Neuronal stem cell (in vitro differentiated cells): ENCODE measurements at regions not wholly inside any gene's neighbourhood (a gene's known extent, or its start where the extent isn't known, plus 50 kb on each side); places are given as distances from the start of the nearest gene placed in this dataset.

Source experiments
- DNase-seq: peaks from one replicate; pipeline ENCODE4 v3.0.0-alpha.2; 2013; ENCODE audit warnings: low spot score
- H2AFZ ChIP-seq: one replicate; pipeline ENCODE4 v1.6.1; 2013; ENCODE audit warnings: mild to moderate bottlenecking, low read length, inconsistent platforms
- H2AK5ac ChIP-seq: 2 replicates; pipeline ENCODE4 v1.6.1; 2013; ENCODE audit warnings: low read depth, mild to moderate bottlenecking, inconsistent platforms, low read length, moderate library complexity, mixed read lengths
- H2BK120ac ChIP-seq: 2 replicates; pipeline ENCODE4 v1.6.1; 2013; ENCODE audit warnings: low read depth, mild to moderate bottlenecking, inconsistent platforms, low read length, moderate library complexity, mixed read lengths
- H2BK12ac ChIP-seq: one replicate; pipeline ENCODE4 v1.6.1; 2013; ENCODE audit warnings: low read length, inconsistent platforms
- H2BK15ac ChIP-seq: 2 replicates; pipeline ENCODE4 v1.6.1; 2013; ENCODE audit warnings: mild to moderate bottlenecking, low read length, inconsistent platforms, mixed read lengths
- H2BK5ac ChIP-seq: one replicate; pipeline ENCODE4 v1.6.1; 2013; ENCODE audit warnings: inconsistent platforms, mild to moderate bottlenecking, low read length, moderate library complexity
- H3K14ac ChIP-seq: one replicate; pipeline ENCODE4 v1.6.1; 2013; ENCODE audit warnings: low read length, inconsistent platforms
- H3K18ac ChIP-seq: 2 replicates; pipeline ENCODE4 v1.6.1; 2013; ENCODE audit warnings: low read length, inconsistent platforms
- H3K23ac ChIP-seq: 2 replicates; pipeline ENCODE4 v1.6.1; 2013; ENCODE audit warnings: low read depth, mild to moderate bottlenecking, mixed read lengths, low read length, inconsistent platforms; ENCODE audit not compliant: poor library complexity
- H3K27ac ChIP-seq: replicated peaks from 3 replicates; pipeline ENCODE4 v1.5.1; 2013; ENCODE audit warnings: low read length, inconsistent platforms
- H3K27me3 ChIP-seq, 3 experiments: 2 replicates each; pipeline ENCODE4 v1.6.1; 2013; ENCODE audit warnings: low read length in 3 of 3, mild to moderate bottlenecking in 2 of 3, inconsistent platforms in 1 of 3, low read depth in 1 of 3, mixed read lengths in 1 of 3, moderate library complexity in 1 of 3; ENCODE audit not compliant: control insufficient read depth in 3 of 3, insufficient read depth in 3 of 3
- H3K36me3 ChIP-seq, 2 donors: replicated peaks in 1 of 2; 2 replicates each; pipeline ENCODE4 v1.6.1; 2013; ENCODE audit warnings: low read length in 2 of 2; ENCODE audit not compliant: control insufficient read depth in 2 of 2, insufficient read depth in 2 of 2
- H3K4ac ChIP-seq: 2 replicates; pipeline ENCODE4 v1.6.1; 2013; ENCODE audit warnings: inconsistent platforms, mild to moderate bottlenecking, low read length, moderate library complexity
- H3K4me1 ChIP-seq, 2 donors: 1 replicate in 1 of 2; 2 replicates in 1 of 2; pipeline ENCODE4 v1.6.1; 2013; ENCODE audit warnings: low read length in 2 of 2, low read depth in 1 of 2; ENCODE audit not compliant: control insufficient read depth in 2 of 2, insufficient read depth in 1 of 2
- H3K4me2 ChIP-seq: one replicate; pipeline ENCODE4 v1.6.1; 2013; ENCODE audit warnings: mild to moderate bottlenecking, low read length, inconsistent platforms; ENCODE audit not compliant: insufficient read depth, poor library complexity, severe bottlenecking
- H3K4me3 ChIP-seq, 2 donors: 2 replicates each; pipeline ENCODE4 v1.5.1; 2013; ENCODE audit warnings: low read length in 2 of 2, mild to moderate bottlenecking in 2 of 2, inconsistent platforms in 1 of 2, moderate library complexity in 1 of 2
- H3K79me1 ChIP-seq: one replicate; pipeline ENCODE4 v1.6.1; 2013; ENCODE audit warnings: low read depth, mild to moderate bottlenecking, inconsistent platforms, low read length, moderate library complexity
- H3K9ac ChIP-seq: one replicate; pipeline ENCODE4 v1.6.1; 2013; ENCODE audit warnings: mild to moderate bottlenecking, low read depth, low read length, inconsistent platforms; ENCODE audit not compliant: poor library complexity
- H3K9me3 ChIP-seq, 2 donors: replicated peaks in 1 of 2; 2 replicates each; pipeline versions ENCODE3 to v1.6.1; 2013; ENCODE audit warnings: low read length in 2 of 2, mild to moderate bottlenecking in 2 of 2, inconsistent platforms in 1 of 2, low read depth in 1 of 2, mixed read lengths in 1 of 2, moderate library complexity in 1 of 2; ENCODE audit not compliant: control insufficient read depth in 2 of 2, insufficient read depth in 1 of 2
- H4K8ac ChIP-seq: one replicate; pipeline ENCODE4 v1.6.1; 2013; ENCODE audit warnings: low read depth, mild to moderate bottlenecking, inconsistent platforms, low read length, moderate library complexity
- H4K91ac ChIP-seq: one replicate; pipeline ENCODE4 v1.6.1; 2013; ENCODE audit warnings: low read length, low read depth, mild to moderate bottlenecking, inconsistent platforms; ENCODE audit not compliant: poor library complexity
- WGBS, 2 donors: extraction: QIAGEN DNeasy Blood & Tissue Kit; methylation state at CpG; one replicate each; pipeline ENCODE4 v1.1.7; 2013; ENCODE audit warnings: missing lambda C conversion rate in 2 of 2, mixed read lengths in 1 of 2; ENCODE audit not compliant: insufficient read length in 2 of 2, insufficient replicate concordance in 1 of 2; ENCODE audit errors: extremely low coverage in 2 of 2; 5-methylcytosine and 5-hydroxymethylcytosine counted together

DNA sequence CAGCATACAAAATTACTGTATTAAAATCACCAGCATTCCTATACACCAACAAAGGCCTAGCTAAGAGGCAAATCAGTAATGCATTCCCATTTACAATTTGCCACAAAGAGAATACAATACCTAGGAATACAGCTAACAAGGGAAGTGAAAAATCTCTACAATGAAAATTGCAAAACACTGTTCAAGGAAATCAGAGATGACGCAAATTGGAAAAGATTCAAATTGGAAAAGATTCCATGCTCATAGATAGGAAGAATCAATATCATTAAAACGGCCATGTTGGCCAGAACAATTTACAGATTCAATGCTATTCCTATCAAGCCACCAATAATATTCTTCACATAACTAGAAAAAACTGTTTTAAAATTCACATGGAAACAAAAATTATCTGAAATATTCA, 123.0 kb upstream of the ANO5 start:
- H3K4me2 ChIP-seq, result no peak overlapping the region
- no peaks in the 10 kb centered on the region for H3K4me1 ChIP-seq
- H3K18ac ChIP-seq, result no peak overlapping the region
- H2AK5ac ChIP-seq, result no peak overlapping the region
- peaks cover 0 to 2% of the 10 kb centered on the region in 2 donors for H3K36me3 ChIP-seq
- no peak overlapping the region for H4K91ac ChIP-seq
- no peaks in the 10 kb centered on the region for H3K27me3 ChIP-seq
- H2BK12ac ChIP-seq, result no peak overlapping the region
- H2AFZ ChIP-seq, result no peak overlapping the region
- no peak overlapping the region for H3K23ac ChIP-seq
- H3K14ac ChIP-seq, result no peak overlapping the region
- H2BK5ac ChIP-seq, result no peak overlapping the region
- H3K4me3 ChIP-seq, result no peak overlapping the region
- peaks cover 0 to 2% of the 10 kb centered on the region in 2 donors for H3K9me3 ChIP-seq
- H3K9ac ChIP-seq, result no peak overlapping the region
- no CpG with 5 or more reads among the region's 2 CpGs for WGBS, 2 donors
- no peak overlapping the region for H3K27ac ChIP-seq
- H2BK120ac ChIP-seq, result no peak overlapping the region
- H3K4ac ChIP-seq, result no peak overlapping the region
- no peak overlapping the region for H4K8ac ChIP-seq
- H3K79me1 ChIP-seq, result peaks cover 2% of the 10 kb centered on the region
- no peak overlapping the region for H2BK15ac ChIP-seq
- no peak for DNase-seq

DNA sequence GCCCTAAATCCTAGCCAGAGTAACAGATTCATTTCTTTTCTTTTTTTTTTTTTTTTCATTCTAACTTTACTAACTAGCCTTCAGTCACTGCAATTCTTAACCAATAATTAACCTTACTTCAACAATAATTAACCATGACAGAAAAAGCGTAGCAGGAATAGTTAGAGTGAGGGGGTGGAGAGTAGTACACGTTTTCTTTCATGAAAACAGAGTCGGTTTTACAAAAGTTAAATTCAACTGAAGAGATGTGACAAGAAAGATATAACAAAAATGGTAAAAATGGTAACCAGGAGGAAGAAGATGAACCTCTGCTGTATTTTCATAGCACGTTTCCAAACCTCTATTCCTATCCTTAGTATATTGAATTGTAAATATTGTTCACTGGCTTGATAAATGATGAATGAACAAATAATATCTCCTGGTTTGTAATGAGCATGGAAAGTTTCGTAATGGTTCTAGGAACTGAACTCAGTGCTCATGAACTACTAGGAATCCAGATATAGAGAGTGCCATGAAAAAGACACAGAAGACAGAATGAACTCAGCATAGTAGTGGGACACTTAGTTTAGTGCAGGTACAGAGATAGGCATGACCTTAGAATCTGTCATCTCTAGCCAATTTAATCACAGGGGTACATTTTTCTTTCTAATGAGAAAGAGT, 116.5 kb upstream of the ANO5 start:
- no peak overlapping the region for H3K9ac ChIP-seq
- H3K4me1 ChIP-seq, result no peaks in the 10 kb centered on the region
- no peak overlapping the region for H3K4me3 ChIP-seq
- no peak overlapping the region for H2AK5ac ChIP-seq
- no peak overlapping the region for H2BK120ac ChIP-seq
- no peak overlapping the region for H3K27ac ChIP-seq
- H3K4ac ChIP-seq, result no peak overlapping the region
- no peak overlapping the region for H4K8ac ChIP-seq
- H2AFZ ChIP-seq, result no peak overlapping the region
- H2BK12ac ChIP-seq, result no peak overlapping the region
- no peak overlapping the region for H3K18ac ChIP-seq
- DNase-seq, result no peak
- no peak overlapping the region for H3K4me2 ChIP-seq
- H3K14ac ChIP-seq, result no peak overlapping the region
- no CpG with 5 or more reads among the region's 5 CpGs for WGBS, 2 donors
- H3K36me3 ChIP-seq, result no peaks in the 10 kb centered on the region
- H2BK5ac ChIP-seq, result no peak overlapping the region
- no peaks in the 10 kb centered on the region for H3K27me3 ChIP-seq
- no peaks in the 10 kb centered on the region for H3K9me3 ChIP-seq
- no peak overlapping the region for H2BK15ac ChIP-seq
- H3K23ac ChIP-seq, result no peak overlapping the region
- H4K91ac ChIP-seq, result no peak overlapping the region
- no peaks in the 10 kb centered on the region for H3K79me1 ChIP-seq

DNA sequence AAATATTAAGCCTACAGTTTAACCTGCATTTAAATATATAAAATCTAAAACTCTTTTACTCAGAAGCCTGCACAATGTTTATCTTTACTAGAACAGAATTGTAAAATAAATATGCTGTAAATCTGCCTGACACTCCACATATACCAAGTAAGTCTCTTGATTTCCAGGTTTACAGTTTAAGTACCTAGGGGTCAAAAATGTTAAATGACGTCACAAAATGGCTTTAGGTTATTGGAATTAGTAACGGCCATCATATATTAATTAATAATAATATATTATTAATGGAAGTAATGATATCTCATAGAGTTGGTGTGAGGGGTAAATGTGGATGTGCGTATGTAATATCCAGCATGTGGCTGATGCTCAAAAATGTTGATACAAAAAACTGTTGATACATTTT, 114.8 kb upstream of the ANO5 start:
- Histone ChIP-seq H3K9ac (no peak overlapping the region), H3K23ac (no peak overlapping the region), H2BK15ac (no peak overlapping the region), H4K91ac (no peak overlapping the region), H2AK5ac (no peak overlapping the region), H4K8ac (no peak overlapping the region), H3K4ac (no peak overlapping the region), H2AFZ (no peak overlapping the region), H2BK120ac (no peak overlapping the region), H3K9me3 (no peaks in the 10 kb centered on the region), H3K27ac (no peak overlapping the region), H2BK5ac (no peak overlapping the region), H2BK12ac (no peak overlapping the region), H3K4me3 (no peak overlapping the region), H3K4me2 (no peak overlapping the region), H3K79me1 (no peaks in the 10 kb centered on the region), H3K27me3 (no peaks in the 10 kb centered on the region), H3K14ac (no peak overlapping the region), H3K18ac (no peak overlapping the region), H3K4me1 (no peaks in the 10 kb centered on the region), H3K36me3 (no peaks in the 10 kb centered on the region)
- DNase-seq, result no peak
- no CpG with 5 or more reads among the region's 3 CpGs for WGBS, 2 donors

DNA sequence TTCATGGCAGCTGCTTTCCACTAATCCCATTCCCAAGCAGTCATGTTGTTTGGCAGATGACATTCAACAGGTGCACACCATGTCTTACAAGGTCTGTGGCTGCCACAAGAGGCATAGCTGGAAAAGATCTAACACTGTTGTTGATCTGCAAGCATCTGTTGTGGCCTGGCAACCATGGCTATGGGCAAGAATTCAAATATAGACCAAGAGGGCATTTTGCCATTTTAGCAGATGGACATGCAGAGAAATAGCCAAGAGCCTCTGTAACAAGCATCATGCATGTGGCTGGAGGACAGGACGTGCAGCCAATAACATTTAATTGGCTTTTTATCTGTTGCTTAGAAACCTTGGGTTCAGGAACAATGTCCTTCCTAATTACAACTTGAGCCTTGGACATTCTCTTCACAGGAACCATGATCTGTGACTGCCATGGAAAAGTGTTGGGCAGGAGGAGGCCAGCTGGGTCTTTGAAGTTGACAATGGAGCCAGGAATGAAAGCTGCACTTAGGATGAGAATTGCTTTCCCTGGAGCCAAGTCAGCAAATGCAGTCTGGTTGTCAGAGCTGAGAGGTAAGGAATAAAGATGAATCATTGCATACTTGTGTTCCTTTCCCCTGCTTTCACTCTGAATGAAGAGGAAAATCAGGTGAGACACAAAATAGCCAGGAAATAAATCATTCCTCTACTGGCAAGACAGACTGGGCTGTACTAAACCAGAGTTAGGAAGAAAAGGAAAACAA, 113.6 kb upstream of the ANO5 start:
- no peak overlapping the region for H2BK5ac ChIP-seq
- no peak overlapping the region for H3K4me3 ChIP-seq
- no peak overlapping the region for H4K8ac ChIP-seq
- no peaks in the 10 kb centered on the region for H3K79me1 ChIP-seq
- no peak overlapping the region for H3K14ac ChIP-seq
- H3K9me3 ChIP-seq, result no peaks in the 10 kb centered on the region
- H3K23ac ChIP-seq, result no peak overlapping the region
- no peak overlapping the region for H2BK12ac ChIP-seq
- H3K18ac ChIP-seq, result no peak overlapping the region
- H3K4me1 ChIP-seq, result no peaks in the 10 kb centered on the region
- H4K91ac ChIP-seq, result no peak overlapping the region
- H3K27ac ChIP-seq, result no peak overlapping the region
- no peak overlapping the region for H3K4me2 ChIP-seq
- no peak overlapping the region for H2AFZ ChIP-seq
- DNase-seq, result no peak
- H2BK15ac ChIP-seq, result no peak overlapping the region
- WGBS, 2 donors, result no CpG with 5 or more reads among the region's 1 CpG
- H2BK120ac ChIP-seq, result no peak overlapping the region
- H3K36me3 ChIP-seq, result no peaks in the 10 kb centered on the region
- H3K9ac ChIP-seq, result no peak overlapping the region
- H2AK5ac ChIP-seq, result no peak overlapping the region
- H3K27me3 ChIP-seq, result no peaks in the 10 kb centered on the region
- no peak overlapping the region for H3K4ac ChIP-seq
